ENCODE measurements at regions not wholly inside any gene's neighbourhood (a gene's known extent, or its start where the extent isn't known, plus 50 kb on each side); places are given as distances from the start of the nearest gene placed in this dataset.

- Histone ChIP-seq H4K20me1 (ENCODE audit: insufficient read depth, low read length) (no peaks in the 10 kb centered on the region), H3K4me2 (ENCODE audit: insufficient read depth, low read length) (no peak overlapping the region), H3K27ac (ENCODE audit: low read depth, low read length) (no peak overlapping the region), H3K79me2 (ENCODE audit: insufficient read depth, low read length) (no peaks in the 10 kb centered on the region), H3K9me3 (ENCODE audit: low read depth, low read length) (no peaks in the 10 kb centered on the region), H3K4me1 (ENCODE audit: insufficient read depth, low read length) (no peaks in the 10 kb centered on the region), H3K4me3 (ENCODE audit: insufficient read depth, low read length) (no peak overlapping the region), H3K27me3 (ENCODE audit: insufficient read depth, low read length) (no peaks in the 10 kb centered on the region), H3K36me3 (ENCODE audit: insufficient read depth, low read length) (no peaks in the 10 kb centered on the region), H2AFZ (ENCODE audit: low read length) (no peak overlapping the region)
- no peak for TF ChIP-seq CTCF (IDR thresholded peaks at IDR 0.05; ENCODE audit: extremely low read depth, low read depth, low read length)
- no peak for DNase-seq (ENCODE audit: insufficient read length, low spot score, missing footprints)
Measured at GRCh38 chr7:109127145-109127544, 557.5 kb downstream of the DNAJB9 start.

DNA sequence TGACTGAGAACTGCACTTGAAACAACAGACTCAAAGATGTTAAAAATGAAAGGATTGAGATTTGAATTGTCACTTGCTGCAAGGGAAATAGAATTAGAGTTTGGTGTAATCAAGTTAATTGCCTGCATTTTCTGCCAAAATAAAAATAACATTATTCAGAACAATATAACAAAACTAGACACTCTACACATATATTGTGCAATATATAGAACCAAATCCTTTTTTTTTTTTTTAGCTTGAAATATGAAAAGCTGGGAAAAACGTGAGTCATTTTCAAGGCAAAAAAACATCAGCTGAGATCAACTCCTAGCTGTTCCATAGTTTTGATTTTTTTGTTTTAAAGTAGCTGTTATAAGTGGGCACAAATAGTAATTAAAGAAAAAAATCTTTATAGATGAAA lies 561.5 kb downstream of the DNAJB9 start:
- no peak for DNase-seq (ENCODE audit: insufficient read length, low spot score, missing footprints)
- Histone ChIP-seq H3K79me2 (ENCODE audit: insufficient read depth, low read length) (no peaks in the 10 kb centered on the region), H3K27ac (ENCODE audit: low read depth, low read length) (no peak overlapping the region), H3K4me3 (ENCODE audit: insufficient read depth, low read length) (no peak overlapping the region), H4K20me1 (ENCODE audit: insufficient read depth, low read length) (no peaks in the 10 kb centered on the region), H3K9me3 (ENCODE audit: low read depth, low read length) (no peaks in the 10 kb centered on the region), H3K4me1 (ENCODE audit: insufficient read depth, low read length) (no peaks in the 10 kb centered on the region), H2AFZ (ENCODE audit: low read length) (no peak overlapping the region), H3K36me3 (ENCODE audit: insufficient read depth, low read length) (no peaks in the 10 kb centered on the region), H3K4me2 (ENCODE audit: insufficient read depth, low read length) (no peak overlapping the region), H3K27me3 (ENCODE audit: insufficient read depth, low read length) (no peaks in the 10 kb centered on the region)
- TF ChIP-seq CTCF (IDR thresholded peaks at IDR 0.05; ENCODE audit: extremely low read depth, low read depth, low read length) = no peak

DNA sequence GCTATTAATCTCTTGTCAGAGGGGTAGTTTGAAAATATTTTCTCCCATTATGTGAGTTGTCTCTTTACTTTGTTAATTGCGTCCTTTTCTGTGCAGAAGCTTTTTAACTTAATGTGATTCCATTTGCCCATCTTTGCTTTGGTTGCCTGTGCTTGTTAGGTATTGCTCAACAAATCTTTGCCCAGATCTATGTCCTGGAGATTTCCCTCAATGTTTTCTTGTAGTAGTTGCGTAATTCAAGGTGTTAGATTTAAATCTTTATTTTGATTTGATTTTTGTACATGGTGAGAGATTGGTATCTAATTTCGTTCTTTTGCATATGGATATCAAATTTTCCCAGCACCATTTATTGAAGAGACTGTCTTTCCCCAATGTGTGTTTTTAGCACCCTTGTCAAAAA lies 567.2 kb downstream of the DNAJB9 start:
- Histone ChIP-seq H3K27ac (ENCODE audit: low read depth, low read length) (no peak overlapping the region), H3K4me1 (ENCODE audit: insufficient read depth, low read length) (no peaks in the 10 kb centered on the region), H3K4me3 (ENCODE audit: insufficient read depth, low read length) (no peak overlapping the region), H3K79me2 (ENCODE audit: insufficient read depth, low read length) (no peaks in the 10 kb centered on the region), H3K36me3 (ENCODE audit: insufficient read depth, low read length) (no peaks in the 10 kb centered on the region), H3K9me3 (ENCODE audit: low read depth, low read length) (no peaks in the 10 kb centered on the region), H2AFZ (ENCODE audit: low read length) (no peak overlapping the region), H3K27me3 (ENCODE audit: insufficient read depth, low read length) (no peaks in the 10 kb centered on the region), H4K20me1 (ENCODE audit: insufficient read depth, low read length) (no peaks in the 10 kb centered on the region), H3K4me2 (ENCODE audit: insufficient read depth, low read length) (no peak overlapping the region)
- no peak for TF ChIP-seq CTCF (IDR thresholded peaks at IDR 0.05; ENCODE audit: extremely low read depth, low read depth, low read length)
- no peak for DNase-seq (ENCODE audit: insufficient read length, low spot score, missing footprints)

GRCh38 chr7:109154748-109155147 lies 585.1 kb downstream of the DNAJB9 start:
- Histone ChIP-seq H3K36me3 (ENCODE audit: insufficient read depth, low read length) (no peaks in the 10 kb centered on the region), H3K4me3 (ENCODE audit: insufficient read depth, low read length) (no peak overlapping the region)

More at GRCh38 chr7:109154748-109155147, 585.1 kb downstream of the DNAJB9 start:
- H3K9me3 ChIP-seq (ENCODE audit: low read depth, low read length) = peaks cover 2% of the 10 kb centered on the region
- no peak overlapping the region for H3K4me2 ChIP-seq (ENCODE audit: insufficient read depth, low read length)
- no peaks in the 10 kb centered on the region for H3K79me2 ChIP-seq (ENCODE audit: insufficient read depth, low read length)
- no peak for DNase-seq (ENCODE audit: insufficient read length, low spot score, missing footprints)
- no peaks in the 10 kb centered on the region for H3K27me3 ChIP-seq (ENCODE audit: insufficient read depth, low read length)
- H3K4me1 ChIP-seq (ENCODE audit: insufficient read depth, low read length) = no peaks in the 10 kb centered on the region
- no peak overlapping the region for H3K27ac ChIP-seq (ENCODE audit: low read depth, low read length)
- no peak overlapping the region for H2AFZ ChIP-seq (ENCODE audit: low read length)
- TF ChIP-seq CTCF (IDR thresholded peaks at IDR 0.05; ENCODE audit: extremely low read depth, low read depth, low read length) = no peak
- no peaks in the 10 kb centered on the region for H4K20me1 ChIP-seq (ENCODE audit: insufficient read depth, low read length)
